Uterus (tissue), 3 donors: ENCODE measurements at regions not wholly inside any gene's neighbourhood (a gene's known extent, or its start where the extent isn't known, plus 50 kb on each side); places are given as distances from the start of the nearest gene placed in this dataset.
A peak's percentile ranks its signal among the peaks of the same experiment; 100 is the strongest.

Experiments
- DNase-seq, 2 donors: peaks; one replicate each; pipeline ENCODE4 v3.0.0-alpha.2; 2019 to 2020
- H3K27ac ChIP-seq, 2 donors: fragments of 200-600 bp; sonication (generic); 1 replicate in 1 of 2; 2 replicates in 1 of 2; pipeline ENCODE4 v1.5.1; 2016 to 2018
- H3K27me3 ChIP-seq, 2 donors: fragments of 200-600 bp; sonication (generic); one replicate each; pipeline ENCODE4 v1.5.1; 2018 to 2019; ENCODE audit warnings: control low read depth in 1 of 2
- H3K36me3 ChIP-seq, 2 donors: fragments of 200-600 bp; sonication (generic); one replicate each; pipeline ENCODE4 v1.5.1; 2019; ENCODE audit warnings: control low read depth in 1 of 2
- H3K4me1 ChIP-seq, 2 donors: fragments of 200-600 bp; sonication (generic); one replicate each; pipeline ENCODE4 v1.5.1; 2018 to 2019; ENCODE audit warnings: control low read depth in 1 of 2
- H3K4me3 ChIP-seq, 2 donors: fragments of 200-600 bp; sonication (generic); 1 replicate in 1 of 2; 2 replicates in 1 of 2; pipeline ENCODE4 v1.5.1; 2018 to 2019; ENCODE audit warnings: mild to moderate bottlenecking in 1 of 2
- H3K9me3 ChIP-seq, 2 donors: fragments of 200-600 bp; sonication (generic); one replicate each; pipeline ENCODE4 v1.5.1; 2019; ENCODE audit warnings: control low read depth in 1 of 2
- CTCF ChIP-seq, 4 experiments: fragments of 200-600 bp in 2 of 4; fragments of 450-650 bp in 2 of 4; sonication (generic) in 2 of 4; IDR thresholded peaks; one replicate each; pipeline ENCODE4 v1.5.1; 2016 to 2019; ENCODE audit warnings: antibody characterized with exemption in 4 of 4, mild to moderate bottlenecking in 2 of 4, moderate library complexity in 1 of 4
- POLR2A ChIP-seq, 2 donors: fragments of 450-650 bp; IDR thresholded peaks; one replicate each; pipeline ENCODE4 v1.6.1; 2016; ENCODE audit warnings: antibody characterized with exemption in 2 of 2, mild to moderate bottlenecking in 1 of 2, moderate library complexity in 1 of 2
- intact Hi-C: fragments of 100-400 bp; cut with DNase I; formaldehyde crosslinking; loops from one replicate; pipeline ENCODE4 v1.15.1; 2023; ENCODE audit warnings: low total_unique reads
- donor health status: DM: yes; HTN: yes; CAD: no.

- no peaks in the 10 kb centered on the region for H3K4me1 ChIP-seq
- TF ChIP-seq POLR2A (IDR thresholded peaks at IDR 0.05), result no peak
- TF ChIP-seq CTCF (IDR thresholded peaks at IDR 0.05), result no peak
- H3K36me3 ChIP-seq, result no peaks in the 10 kb centered on the region
- H3K4me3 ChIP-seq, result no peak overlapping the region
- intact Hi-C loops, result no loop called here
- no peak for DNase-seq
- no peaks in the 10 kb centered on the region for H3K27me3 ChIP-seq
- no peak overlapping the region for H3K27ac ChIP-seq
- no peaks in the 10 kb centered on the region for H3K9me3 ChIP-seq
These were observed 257.0 kb downstream of the ADGRG6 start for GRCh38 chr6:142558786-142559185.

GRCh38 chr6:142561511-142562265, 259.9 kb downstream of the ADGRG6 start:
- H3K27ac ChIP-seq, result no peak overlapping the region
- no peak overlapping the region for H3K4me3 ChIP-seq
- TF ChIP-seq CTCF (IDR thresholded peaks at IDR 0.05) (no peak), POLR2A (IDR thresholded peaks at IDR 0.05) (no peak)
- no peaks in the 10 kb centered on the region for H3K36me3 ChIP-seq
- H3K4me1 ChIP-seq, result no peaks in the 10 kb centered on the region
- no peaks in the 10 kb centered on the region for H3K9me3 ChIP-seq
- H3K27me3 ChIP-seq, result no peaks in the 10 kb centered on the region
- intact Hi-C loops, result no loop called here
- no peak for DNase-seq

GRCh38 chr6:142562865-142563264, 261.1 kb downstream of the ADGRG6 start:
- DNase-seq, result no peak
- intact Hi-C loops, result no loop called here
- no peak overlapping the region for H3K4me3 ChIP-seq
- H3K27me3 ChIP-seq, result no peaks in the 10 kb centered on the region
- H3K9me3 ChIP-seq, result no peaks in the 10 kb centered on the region
- no peak for TF ChIP-seq POLR2A (IDR thresholded peaks at IDR 0.05)
- no peak for TF ChIP-seq CTCF (IDR thresholded peaks at IDR 0.05)
- H3K4me1 ChIP-seq, result no peaks in the 10 kb centered on the region
- no peak overlapping the region for H3K27ac ChIP-seq
- no peaks in the 10 kb centered on the region for H3K36me3 ChIP-seq

GRCh38 chr6:142566628-142567396, 265.0 kb downstream of the ADGRG6 start:
- Histone ChIP-seq H3K4me3 (no peak overlapping the region), H3K9me3 (no peaks in the 10 kb centered on the region), H3K27me3 (no peaks in the 10 kb centered on the region), H3K36me3 (no peaks in the 10 kb centered on the region), H3K27ac (no peak overlapping the region), H3K4me1 (no peaks in the 10 kb centered on the region)
- DNase-seq, result peak in 1 of 2 donors; percentile 24
- TF ChIP-seq CTCF (IDR thresholded peaks at IDR 0.05) (peak; percentile 35 to 61 (median 56)), POLR2A (IDR thresholded peaks at IDR 0.05) (no peak)
- intact Hi-C loops, result no loop called here

- no peaks in the 10 kb centered on the region for H3K27me3 ChIP-seq
- no peak for DNase-seq
- no peaks in the 10 kb centered on the region for H3K9me3 ChIP-seq
- intact Hi-C loops, result no loop called here
- no peak overlapping the region for H3K27ac ChIP-seq
- no peak overlapping the region for H3K4me3 ChIP-seq
- TF ChIP-seq CTCF (IDR thresholded peaks at IDR 0.05) (no peak), POLR2A (IDR thresholded peaks at IDR 0.05) (no peak)
- no peaks in the 10 kb centered on the region for H3K36me3 ChIP-seq
- no peaks in the 10 kb centered on the region for H3K4me1 ChIP-seq
These were observed 265.7 kb downstream of the ADGRG6 start for GRCh38 chr6:142567461-142567860.
